ENCODE measurements at regions not wholly inside any gene's neighbourhood (a gene's known extent, or its start where the extent isn't known, plus 50 kb on each side); places are given as distances from the start of the nearest gene placed in this dataset.

DNA sequence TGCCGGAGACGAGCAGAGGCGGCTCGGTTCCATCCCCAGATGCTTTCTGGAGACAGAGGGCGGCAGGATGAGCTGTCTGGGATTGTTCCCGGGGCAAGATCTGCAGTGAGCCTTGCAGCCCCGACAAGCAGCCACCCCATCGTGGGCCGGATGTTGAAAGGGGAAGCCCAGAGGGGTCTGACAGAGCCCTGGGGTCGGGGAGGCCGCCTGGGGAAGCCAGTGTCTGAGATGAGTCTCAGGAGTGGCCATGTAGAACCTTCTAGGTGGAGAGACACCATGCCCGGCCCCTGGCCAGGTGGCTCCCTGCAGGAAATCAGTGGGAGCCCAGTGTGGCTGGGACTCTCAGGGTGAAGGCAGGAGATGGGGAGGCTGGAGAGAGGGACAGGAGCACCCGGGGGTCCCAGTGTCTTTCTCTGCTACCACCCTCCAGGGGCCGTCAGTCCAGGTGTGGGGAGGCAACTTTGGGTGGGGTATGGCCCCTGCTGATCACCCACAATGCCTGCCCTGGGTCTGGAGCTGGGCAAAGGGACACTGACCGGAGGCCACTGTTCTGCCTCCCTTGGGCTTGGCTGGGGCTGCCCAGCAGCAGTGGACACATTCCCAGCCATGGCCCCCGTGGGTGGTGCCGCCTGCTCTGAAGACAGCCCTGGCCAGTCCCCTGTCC, 128.3 kb upstream of the HS6ST1 start:
- no peak for TF ChIP-seq POLR2A (IDR thresholded peaks at IDR 0.05)
- TF ChIP-seq, protein P1, sequence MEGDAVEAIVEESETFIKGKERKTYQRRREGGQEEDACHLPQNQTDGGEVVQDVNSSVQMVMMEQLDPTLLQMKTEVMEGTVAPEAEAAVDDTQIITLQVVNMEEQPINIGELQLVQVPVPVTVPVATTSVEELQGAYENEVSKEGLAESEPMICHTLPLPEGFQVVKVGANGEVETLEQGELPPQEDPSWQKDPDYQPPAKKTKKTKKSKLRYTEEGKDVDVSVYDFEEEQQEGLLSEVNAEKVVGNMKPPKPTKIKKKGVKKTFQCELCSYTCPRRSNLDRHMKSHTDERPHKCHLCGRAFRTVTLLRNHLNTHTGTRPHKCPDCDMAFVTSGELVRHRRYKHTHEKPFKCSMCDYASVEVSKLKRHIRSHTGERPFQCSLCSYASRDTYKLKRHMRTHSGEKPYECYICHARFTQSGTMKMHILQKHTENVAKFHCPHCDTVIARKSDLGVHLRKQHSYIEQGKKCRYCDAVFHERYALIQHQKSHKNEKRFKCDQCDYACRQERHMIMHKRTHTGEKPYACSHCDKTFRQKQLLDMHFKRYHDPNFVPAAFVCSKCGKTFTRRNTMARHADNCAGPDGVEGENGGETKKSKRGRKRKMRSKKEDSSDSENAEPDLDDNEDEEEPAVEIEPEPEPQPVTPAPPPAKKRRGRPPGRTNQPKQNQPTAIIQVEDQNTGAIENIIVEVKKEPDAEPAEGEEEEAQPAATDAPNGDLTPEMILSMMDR (IDR thresholded peaks at IDR 0.05) = no peak

Data from right lobe of liver (tissue), 4 donors.